ENCODE measurements at regions not wholly inside any gene's neighbourhood (a gene's known extent, or its start where the extent isn't known, plus 50 kb on each side); places are given as distances from the start of the nearest gene placed in this dataset.

- Histone ChIP-seq H3K4me1 (ENCODE audit: insufficient read depth, low read length, severe bottlenecking) (no peaks in the 10 kb centered on the region), H3K9me2 (ENCODE audit: low read depth, low read length) (no peaks in the 10 kb centered on the region), H3K9ac (ENCODE audit: low read length) (no peak overlapping the region), H3K9me3 (ENCODE audit: low read length) (no peaks in the 10 kb centered on the region), H3K4me2 (ENCODE audit: low read length) (no peak overlapping the region), H3K36me3 (ENCODE audit: insufficient read depth, low read length) (no peaks in the 10 kb centered on the region), H3K4me3 (ENCODE audit: low read depth, low read length, poor library complexity, severe bottlenecking) (no peak overlapping the region), H2AFZ (ENCODE audit: low read length) (no peak overlapping the region), H3K27me3 (ENCODE audit: insufficient read depth, low read length) (no peaks in the 10 kb centered on the region), H4K20me1 (ENCODE audit: insufficient read depth, low read length) (no peaks in the 10 kb centered on the region), H3K79me2 (ENCODE audit: insufficient read depth, low read length) (no peaks in the 10 kb centered on the region), H3K27ac (ENCODE audit: low read depth, low read length, poor library complexity, severe bottlenecking) (no peak overlapping the region), H3F3A (ENCODE audit: insufficient read depth, low read length) (no peaks in the 10 kb centered on the region)
- TF ChIP-seq EZH2 (IDR thresholded peaks at IDR 0.05; ENCODE audit: borderline replicate concordance, low read length) (no peak), CTCF (IDR thresholded peaks at IDR 0.05; ENCODE audit: low read length) (no peak)
These were observed 96.1 kb upstream of the SLC16A7 start for GRCh38 chr12:59499774-59500173.

GRCh38 chr12:59494617-59495016 lies 101.2 kb upstream of the SLC16A7 start:
- H3K4me2 ChIP-seq (ENCODE audit: low read length), result no peak overlapping the region
- H2AFZ ChIP-seq (ENCODE audit: low read length), result no peak overlapping the region
- H3K9me2 ChIP-seq (ENCODE audit: low read depth, low read length), result no peaks in the 10 kb centered on the region
- TF ChIP-seq EZH2 (IDR thresholded peaks at IDR 0.05; ENCODE audit: borderline replicate concordance, low read length) (no peak), CTCF (IDR thresholded peaks at IDR 0.05; ENCODE audit: low read length) (no peak)
- H3K79me2 ChIP-seq (ENCODE audit: insufficient read depth, low read length), result no peaks in the 10 kb centered on the region
- H3K9ac ChIP-seq (ENCODE audit: low read length), result no peak overlapping the region
- no peak overlapping the region for H3K4me3 ChIP-seq (ENCODE audit: low read depth, low read length, poor library complexity, severe bottlenecking)
- H4K20me1 ChIP-seq (ENCODE audit: insufficient read depth, low read length), result no peaks in the 10 kb centered on the region
- H3F3A ChIP-seq (ENCODE audit: insufficient read depth, low read length), result no peaks in the 10 kb centered on the region
- H3K4me1 ChIP-seq (ENCODE audit: insufficient read depth, low read length, severe bottlenecking), result no peaks in the 10 kb centered on the region
- H3K9me3 ChIP-seq (ENCODE audit: low read length), result no peaks in the 10 kb centered on the region
- H3K27me3 ChIP-seq (ENCODE audit: insufficient read depth, low read length), result no peaks in the 10 kb centered on the region
- no peak overlapping the region for H3K27ac ChIP-seq (ENCODE audit: low read depth, low read length, poor library complexity, severe bottlenecking)
- H3K36me3 ChIP-seq (ENCODE audit: insufficient read depth, low read length), result no peaks in the 10 kb centered on the region

- no peaks in the 10 kb centered on the region for H3K27me3 ChIP-seq (ENCODE audit: insufficient read depth, low read length)
- H4K20me1 ChIP-seq (ENCODE audit: insufficient read depth, low read length), result no peaks in the 10 kb centered on the region
- H3K36me3 ChIP-seq (ENCODE audit: insufficient read depth, low read length), result no peaks in the 10 kb centered on the region
- TF ChIP-seq EZH2 (IDR thresholded peaks at IDR 0.05; ENCODE audit: borderline replicate concordance, low read length), result no peak
- TF ChIP-seq CTCF (IDR thresholded peaks at IDR 0.05; ENCODE audit: low read length), result no peak
- no peaks in the 10 kb centered on the region for H3K9me2 ChIP-seq (ENCODE audit: low read depth, low read length)
- no peaks in the 10 kb centered on the region for H3K4me1 ChIP-seq (ENCODE audit: insufficient read depth, low read length, severe bottlenecking)
- no peak overlapping the region for H3K4me2 ChIP-seq (ENCODE audit: low read length)
- no peaks in the 10 kb centered on the region for H3K79me2 ChIP-seq (ENCODE audit: insufficient read depth, low read length)
- H3F3A ChIP-seq (ENCODE audit: insufficient read depth, low read length), result no peaks in the 10 kb centered on the region
- H3K27ac ChIP-seq (ENCODE audit: low read depth, low read length, poor library complexity, severe bottlenecking), result no peak overlapping the region
- no peak overlapping the region for H3K9ac ChIP-seq (ENCODE audit: low read length)
- H3K9me3 ChIP-seq (ENCODE audit: low read length), result no peaks in the 10 kb centered on the region
- no peak overlapping the region for H2AFZ ChIP-seq (ENCODE audit: low read length)
- H3K4me3 ChIP-seq (ENCODE audit: low read depth, low read length, poor library complexity, severe bottlenecking), result no peak overlapping the region
These were observed 104.0 kb upstream of the SLC16A7 start for GRCh38 chr12:59491877-59492276.

Data from OCI-LY1 (cell line).